ENCODE measurements at regions not wholly inside any gene's neighbourhood (a gene's known extent, or its start where the extent isn't known, plus 50 kb on each side); places are given as distances from the start of the nearest gene placed in this dataset.

GRCh38 chr1:109826446-109826845 is 62.7 kb upstream of the EPS8L3 start:
- Mint-ChIP-seq H3K9me3 (ENCODE audit: unreplicated experiment) (no peaks in the 10 kb centered on the region), H3K27me3 (ENCODE audit: unreplicated experiment) (no peaks in the 10 kb centered on the region), H3K4me3 (ENCODE audit: unreplicated experiment) (no peak overlapping the region), H3K27ac (ENCODE audit: unreplicated experiment) (no peak overlapping the region), H3K36me3 (ENCODE audit: unreplicated experiment) (no peaks in the 10 kb centered on the region), H3K4me1 (ENCODE audit: unreplicated experiment) (peaks cover 35% of the 10 kb centered on the region)
- TF ChIP-seq CTCF (IDR thresholded peaks at IDR 0.05) = no peak
- peak; percentile 38 for DNase-seq (ENCODE audit: extremely low spot score, unreplicated experiment)

GRCh38 chr1:109824349-109825115 is 60.8 kb upstream of the EPS8L3 start:
- Mint-ChIP-seq H3K4me1 (ENCODE audit: unreplicated experiment) (peaks cover 43% of the 10 kb centered on the region), H3K36me3 (ENCODE audit: unreplicated experiment) (no peaks in the 10 kb centered on the region), H3K4me3 (ENCODE audit: unreplicated experiment) (no peak overlapping the region), H3K9me3 (ENCODE audit: unreplicated experiment) (no peaks in the 10 kb centered on the region), H3K27me3 (ENCODE audit: unreplicated experiment) (no peaks in the 10 kb centered on the region), H3K27ac (ENCODE audit: unreplicated experiment) (peak overlapping the region; percentile 32)
- no peak for TF ChIP-seq CTCF (IDR thresholded peaks at IDR 0.05)
- peak; percentile 72 for DNase-seq (ENCODE audit: extremely low spot score, unreplicated experiment)

GRCh38 chr1:109823543-109824348 is 60.0 kb upstream of the EPS8L3 start:
- no peaks in the 10 kb centered on the region for H3K36me3 Mint-ChIP-seq (ENCODE audit: unreplicated experiment)
- no peaks in the 10 kb centered on the region for H3K27me3 Mint-ChIP-seq (ENCODE audit: unreplicated experiment)
- peak; percentile 81 for DNase-seq (ENCODE audit: extremely low spot score, unreplicated experiment)
- H3K4me3 Mint-ChIP-seq (ENCODE audit: unreplicated experiment) = no peak overlapping the region
- TF ChIP-seq CTCF (IDR thresholded peaks at IDR 0.05) = no peak
- H3K9me3 Mint-ChIP-seq (ENCODE audit: unreplicated experiment) = no peaks in the 10 kb centered on the region
- H3K4me1 Mint-ChIP-seq (ENCODE audit: unreplicated experiment) = peaks cover 46% of the 10 kb centered on the region
- peak overlapping the region; percentile 73 for H3K27ac Mint-ChIP-seq (ENCODE audit: unreplicated experiment)

DNA sequence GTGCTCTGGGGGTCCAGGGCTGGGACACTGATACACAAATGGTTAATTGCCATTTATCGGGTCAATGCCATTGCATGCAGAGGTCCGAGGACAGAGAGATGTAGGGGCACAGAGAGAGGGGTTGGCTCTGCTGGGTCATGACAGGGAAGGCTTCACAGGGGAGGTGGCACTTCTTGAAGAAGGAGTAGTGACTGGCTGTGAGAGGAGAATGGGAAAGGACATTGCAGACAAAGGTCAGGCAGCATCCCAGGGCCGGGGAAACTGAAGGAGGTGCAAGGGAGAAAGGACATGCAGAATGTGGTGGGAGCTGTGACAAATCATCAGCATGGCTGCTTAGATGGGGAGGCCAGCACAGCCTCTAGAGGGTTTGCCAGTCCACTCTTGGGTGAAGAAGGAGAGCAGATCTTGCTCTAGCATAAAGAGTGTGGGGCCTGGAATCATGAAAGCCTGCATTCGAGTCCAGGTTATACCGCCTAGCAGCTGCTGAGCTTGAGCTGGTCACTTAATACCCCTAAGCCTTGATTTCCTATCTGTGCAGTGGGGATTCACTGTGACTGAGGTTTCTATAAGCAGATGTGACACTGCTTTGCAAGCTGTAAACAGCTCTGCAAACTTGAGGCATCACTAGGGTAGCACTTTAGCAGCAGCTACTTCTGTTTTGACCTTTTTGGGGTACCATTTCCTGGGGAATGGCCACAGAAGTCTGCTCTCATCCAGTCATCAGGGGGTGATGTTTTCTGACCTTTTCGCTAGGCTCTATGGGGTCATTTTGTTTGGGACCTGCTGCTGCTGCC is 59.2 kb upstream of the EPS8L3 start:
- DNase-seq (ENCODE audit: extremely low spot score, unreplicated experiment) = peak; percentile 73
- H3K36me3 Mint-ChIP-seq (ENCODE audit: unreplicated experiment) = no peaks in the 10 kb centered on the region
- H3K27me3 Mint-ChIP-seq (ENCODE audit: unreplicated experiment) = no peaks in the 10 kb centered on the region
- no peaks in the 10 kb centered on the region for H3K9me3 Mint-ChIP-seq (ENCODE audit: unreplicated experiment)
- peaks cover 53% of the 10 kb centered on the region for H3K4me1 Mint-ChIP-seq (ENCODE audit: unreplicated experiment)
- H3K4me3 Mint-ChIP-seq (ENCODE audit: unreplicated experiment) = no peak overlapping the region
- TF ChIP-seq CTCF (IDR thresholded peaks at IDR 0.05) = no peak
- H3K27ac Mint-ChIP-seq (ENCODE audit: unreplicated experiment) = peak overlapping the region; percentile 73
